ENCODE measurements at regions not wholly inside any gene's neighbourhood (a gene's known extent, or its start where the extent isn't known, plus 50 kb on each side); places are given as distances from the start of the nearest gene placed in this dataset.
"Not testable (repeated sequence)": the region's sequence is repeated elsewhere in the genome, so short reads cannot be mapped to it uniquely, and the experiment has no call there.

DNA sequence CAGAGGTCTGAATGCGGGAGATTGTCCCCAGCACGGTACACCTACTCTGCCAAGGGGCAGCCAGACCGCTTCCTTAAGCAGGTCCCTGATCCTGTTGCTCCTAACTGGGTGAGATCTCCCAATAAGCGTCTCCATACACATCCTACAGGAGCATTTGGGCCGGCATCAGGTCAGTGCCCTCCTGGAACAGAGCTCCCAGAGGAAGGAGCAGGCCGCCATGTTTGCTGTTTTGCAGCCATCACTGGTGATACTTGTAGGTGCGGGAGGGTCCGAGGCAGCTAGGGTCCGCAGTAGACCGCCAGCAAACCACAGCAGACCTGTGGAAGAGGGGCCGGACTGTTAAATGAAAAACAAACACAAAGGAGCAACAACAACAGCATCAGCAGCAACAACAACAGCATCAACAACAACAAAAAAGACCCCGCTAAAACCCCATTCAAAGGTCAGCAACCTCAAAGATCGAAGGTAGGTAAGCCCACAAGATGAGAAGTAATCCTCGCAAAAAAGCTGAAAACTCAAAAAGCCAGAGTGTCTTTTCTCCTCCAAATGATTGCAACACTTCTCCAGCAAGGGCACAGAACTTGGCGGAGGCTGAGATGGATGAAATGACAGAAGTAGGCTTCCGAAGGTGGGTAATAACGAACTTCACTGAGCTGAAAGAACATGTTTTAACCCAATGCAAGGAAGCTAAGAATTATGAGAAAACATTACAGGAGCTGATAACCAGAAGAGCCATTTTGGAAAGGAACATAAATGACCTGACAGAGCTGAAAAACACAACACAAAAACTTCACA is 79.0 kb upstream of the CDH7 start:
- intact Hi-C loops (cut with DNase I, micrococcal nuclease), result no loop called here
- H3K36me3 ChIP-seq (ENCODE audit: low read depth), result no peaks in the 10 kb centered on the region
- no peak for ATAC-seq
- TF ChIP-seq, protein P1, sequence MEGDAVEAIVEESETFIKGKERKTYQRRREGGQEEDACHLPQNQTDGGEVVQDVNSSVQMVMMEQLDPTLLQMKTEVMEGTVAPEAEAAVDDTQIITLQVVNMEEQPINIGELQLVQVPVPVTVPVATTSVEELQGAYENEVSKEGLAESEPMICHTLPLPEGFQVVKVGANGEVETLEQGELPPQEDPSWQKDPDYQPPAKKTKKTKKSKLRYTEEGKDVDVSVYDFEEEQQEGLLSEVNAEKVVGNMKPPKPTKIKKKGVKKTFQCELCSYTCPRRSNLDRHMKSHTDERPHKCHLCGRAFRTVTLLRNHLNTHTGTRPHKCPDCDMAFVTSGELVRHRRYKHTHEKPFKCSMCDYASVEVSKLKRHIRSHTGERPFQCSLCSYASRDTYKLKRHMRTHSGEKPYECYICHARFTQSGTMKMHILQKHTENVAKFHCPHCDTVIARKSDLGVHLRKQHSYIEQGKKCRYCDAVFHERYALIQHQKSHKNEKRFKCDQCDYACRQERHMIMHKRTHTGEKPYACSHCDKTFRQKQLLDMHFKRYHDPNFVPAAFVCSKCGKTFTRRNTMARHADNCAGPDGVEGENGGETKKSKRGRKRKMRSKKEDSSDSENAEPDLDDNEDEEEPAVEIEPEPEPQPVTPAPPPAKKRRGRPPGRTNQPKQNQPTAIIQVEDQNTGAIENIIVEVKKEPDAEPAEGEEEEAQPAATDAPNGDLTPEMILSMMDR (IDR thresholded peaks at IDR 0.05), result no peak
- DNase-seq, result no peak
- no peaks in the 10 kb centered on the region for H3K9me3 ChIP-seq
- no peaks in the 10 kb centered on the region for H3K4me1 ChIP-seq (ENCODE audit: low read depth)
- H3K4me3 ChIP-seq, result no peak overlapping the region

DNA sequence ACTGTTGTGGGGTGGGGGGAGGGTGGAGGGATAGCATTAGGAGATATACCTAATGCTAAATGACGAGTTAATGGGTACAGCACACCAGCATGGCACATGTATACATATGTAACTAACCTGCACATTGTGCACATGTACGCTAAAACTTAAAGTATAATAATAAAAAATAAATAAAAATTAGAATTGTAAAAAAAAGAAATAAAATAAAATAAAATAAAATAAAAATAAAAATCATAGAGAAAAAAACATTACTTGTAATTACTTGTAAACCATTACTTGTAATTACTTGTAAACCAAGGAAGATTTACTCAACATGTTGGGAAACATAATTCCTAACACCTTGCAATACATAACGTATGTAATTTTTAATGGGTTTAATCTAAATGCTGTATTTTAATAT is 80.7 kb upstream of the CDH7 start:
- intact Hi-C loops (cut with DNase I, micrococcal nuclease), result not testable (repeated sequence)

DNA sequence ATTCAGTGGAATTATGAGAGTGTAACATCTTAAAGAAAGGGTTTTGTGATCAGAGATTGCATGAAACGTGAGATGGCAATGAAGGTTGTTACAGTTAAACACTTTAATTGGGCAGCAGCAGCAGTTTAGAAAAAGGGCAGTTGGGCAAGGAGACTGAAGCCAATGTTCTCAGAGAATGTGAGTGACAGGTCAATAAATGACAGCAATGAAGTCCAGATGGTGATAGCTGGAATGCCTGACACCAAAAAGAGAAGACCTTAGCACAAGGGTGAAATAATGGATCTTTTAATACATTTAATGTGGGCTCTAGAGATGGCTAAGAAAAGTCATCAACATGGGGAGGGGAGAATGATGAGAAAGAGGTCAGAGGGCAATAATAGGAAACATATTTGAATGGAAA is 89.4 kb upstream of the CDH7 start:
- ATAC-seq (no peak), DNase-seq (no peak)
- intact Hi-C loops (cut with DNase I, micrococcal nuclease), result no loop called here
- no peak overlapping the region for H3K4me3 ChIP-seq
- no peaks in the 10 kb centered on the region for H3K4me1 ChIP-seq (ENCODE audit: low read depth)
- no peaks in the 10 kb centered on the region for H3K36me3 ChIP-seq (ENCODE audit: low read depth)
- TF ChIP-seq, protein P1 (IDR thresholded peaks at IDR 0.05), result no peak
- no peaks in the 10 kb centered on the region for H3K9me3 ChIP-seq

More for the DNA sequence above, 80.7 kb upstream of the CDH7 start:
- H3K9me3 ChIP-seq; H3K4me3 ChIP-seq; DNase-seq; H3K36me3 ChIP-seq (ENCODE audit: low read depth); H3K4me1 ChIP-seq (ENCODE audit: low read depth); ATAC-seq: not testable (repeated sequence)

DNA sequence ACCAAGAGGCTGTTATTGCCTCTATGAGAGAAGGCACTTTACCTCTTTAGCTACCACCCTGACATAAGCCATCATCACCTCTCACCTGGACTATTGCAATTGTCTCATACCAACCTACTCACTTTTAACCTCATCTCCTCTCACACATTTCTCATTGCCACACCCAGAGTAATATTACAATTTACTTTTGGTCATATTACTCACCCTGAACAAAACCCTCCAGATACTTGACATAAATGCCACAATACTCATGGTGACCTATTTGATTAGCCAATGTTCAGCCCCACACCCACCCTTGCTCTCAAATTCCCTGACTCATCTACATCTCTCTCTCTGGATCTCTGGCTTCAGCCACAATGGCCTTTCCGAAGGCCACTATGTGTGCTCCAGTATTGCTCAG is 90.9 kb upstream of the CDH7 start:
- intact Hi-C loops (cut with DNase I, micrococcal nuclease), result no loop called here
- no peak for ATAC-seq

DNA sequence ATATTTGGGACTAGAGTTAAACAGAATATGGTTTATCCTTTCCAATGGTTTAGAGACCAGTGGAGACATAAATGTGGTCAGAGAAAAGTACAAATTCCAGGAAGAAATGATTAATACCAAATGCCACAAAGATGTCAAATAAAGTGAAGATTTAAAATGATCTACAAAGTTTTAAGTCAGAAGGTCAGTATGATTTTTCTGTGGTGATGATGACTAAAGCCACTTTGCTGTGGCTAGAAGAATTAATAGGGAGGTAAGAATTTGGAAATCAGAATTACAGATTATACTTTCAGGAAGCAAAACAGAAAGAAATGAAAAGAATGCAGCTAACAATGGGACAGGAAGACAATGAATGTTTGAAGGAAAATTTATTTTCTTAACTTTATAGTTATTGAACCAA is 91.5 kb upstream of the CDH7 start:
- Histone ChIP-seq H3K4me3 (no peak overlapping the region), H3K36me3 (ENCODE audit: low read depth) (no peaks in the 10 kb centered on the region), H3K9me3 (no peaks in the 10 kb centered on the region), H3K4me1 (ENCODE audit: low read depth) (no peaks in the 10 kb centered on the region)
- TF ChIP-seq, protein P1 (IDR thresholded peaks at IDR 0.05), result no peak
- DNase-seq (no peak), ATAC-seq (no peak)
- intact Hi-C loops (cut with DNase I, micrococcal nuclease), result no loop called here

More for the DNA sequence above, 90.9 kb upstream of the CDH7 start:
- Histone ChIP-seq H3K9me3 (no peaks in the 10 kb centered on the region), H3K4me3 (no peak overlapping the region), H3K4me1 (ENCODE audit: low read depth) (no peaks in the 10 kb centered on the region), H3K36me3 (ENCODE audit: low read depth) (no peaks in the 10 kb centered on the region)
- TF ChIP-seq, protein P1 (IDR thresholded peaks at IDR 0.05), result no peak
- DNase-seq, result no peak

DNA sequence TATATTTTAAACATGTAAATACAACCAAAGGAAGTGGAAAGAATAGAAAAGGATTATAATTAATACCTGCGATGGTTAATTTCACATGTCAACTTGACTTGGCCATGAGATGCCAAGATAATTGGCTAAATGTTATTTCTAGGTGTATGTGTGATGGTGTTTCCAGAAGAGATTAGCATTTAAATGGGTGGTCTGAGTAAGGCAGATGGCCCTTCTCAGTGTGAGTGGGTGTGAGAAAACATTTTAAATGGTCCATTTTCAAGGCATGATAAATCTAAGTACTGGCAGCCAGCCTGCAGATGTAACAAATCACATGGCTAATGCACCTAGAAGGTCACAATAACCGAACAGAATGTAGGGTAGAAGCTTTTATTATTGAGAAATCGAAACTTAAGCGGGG is 99.6 kb upstream of the CDH7 start:
- ATAC-seq, result no peak

More for the DNA sequence above, 99.6 kb upstream of the CDH7 start:
- Histone ChIP-seq H3K36me3 (ENCODE audit: low read depth) (no peaks in the 10 kb centered on the region), H3K4me3 (no peak overlapping the region), H3K9me3 (peaks cover 13% of the 10 kb centered on the region), H3K4me1 (ENCODE audit: low read depth) (no peaks in the 10 kb centered on the region)
- DNase-seq, result no peak
- intact Hi-C loops (cut with DNase I, micrococcal nuclease), result no loop called here
- TF ChIP-seq, protein P1 (IDR thresholded peaks at IDR 0.05), result no peak

Data from mucosa of descending colon (tissue), 3 donors.